Right renal pelvis (tissue), 4 donors: ENCODE measurements at regions not wholly inside any gene's neighbourhood (a gene's known extent, or its start where the extent isn't known, plus 50 kb on each side); places are given as distances from the start of the nearest gene placed in this dataset.

Experiments used
- DNase-seq, 4 donors: peaks; one replicate each; pipeline ENCODE4 v3.0.0-alpha.2; 2013; ENCODE audit warnings: low read depth in 4 of 4, low spot score in 3 of 4, missing footprints in 1 of 4

GRCh38 chr4:125677665-125678307, 363.0 kb downstream of the FAT4 start:
- no peak for DNase-seq

DNA sequence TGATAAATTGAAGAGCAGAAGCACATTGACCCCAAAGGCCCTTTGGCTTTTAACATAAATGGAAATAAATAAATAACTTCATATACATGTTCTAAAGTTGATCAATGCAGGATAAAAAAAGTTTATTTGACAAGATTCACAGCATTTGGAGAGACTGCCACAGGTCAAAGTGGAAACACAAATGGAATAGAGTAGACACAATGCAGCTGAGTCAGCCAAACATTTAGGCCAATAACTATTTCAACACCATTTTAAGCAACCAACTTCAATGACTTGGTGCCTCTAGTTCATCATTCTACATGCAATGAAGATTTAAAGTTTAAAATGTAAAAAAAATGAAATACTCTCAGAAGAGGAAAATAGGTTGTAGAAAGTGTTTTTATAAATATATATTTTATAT, 365.2 kb downstream of the FAT4 start:
- DNase-seq = no peak

GRCh38 chr4:125681240-125681639, 366.5 kb downstream of the FAT4 start:
- no peak for DNase-seq

DNA sequence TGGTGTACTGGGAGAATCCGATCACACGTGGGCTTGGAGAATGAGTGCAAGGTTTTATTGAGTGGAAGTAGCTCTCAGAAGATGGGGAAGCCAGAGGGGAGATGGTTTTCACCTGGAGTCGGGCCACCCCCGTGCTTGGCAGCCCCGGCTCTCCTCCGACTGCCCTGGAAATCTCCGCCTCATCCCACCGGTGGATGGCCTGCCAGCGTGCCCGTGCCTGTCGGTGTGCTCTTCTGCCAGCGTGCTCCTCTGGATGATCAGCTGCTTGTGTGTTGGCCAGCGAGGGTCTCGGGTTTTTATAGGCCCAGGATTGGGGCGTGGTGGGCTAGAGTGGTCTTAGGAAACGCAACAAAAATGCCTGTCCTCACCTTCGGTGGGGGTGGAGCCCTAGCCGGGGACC, 368.0 kb downstream of the FAT4 start:
- DNase-seq = no peak

DNA sequence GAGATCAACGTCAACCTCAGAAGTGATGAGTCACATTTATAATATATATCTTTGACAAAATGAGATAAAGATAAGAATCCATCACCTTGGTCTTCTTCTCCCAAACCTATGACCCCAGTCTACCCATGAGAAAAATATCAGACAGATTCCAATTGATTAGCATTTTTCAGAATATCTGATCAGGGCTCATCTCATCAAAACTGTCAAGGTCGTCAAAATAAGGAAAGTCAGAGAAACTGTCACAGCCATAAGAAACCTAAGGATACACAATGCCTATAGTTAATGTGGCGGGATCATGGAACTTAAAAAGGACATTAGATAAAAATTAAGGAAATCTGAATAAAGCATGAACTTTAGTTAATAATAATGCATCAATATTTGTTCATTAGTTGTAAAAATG, 374.1 kb downstream of the FAT4 start:
- no peak for DNase-seq

DNA sequence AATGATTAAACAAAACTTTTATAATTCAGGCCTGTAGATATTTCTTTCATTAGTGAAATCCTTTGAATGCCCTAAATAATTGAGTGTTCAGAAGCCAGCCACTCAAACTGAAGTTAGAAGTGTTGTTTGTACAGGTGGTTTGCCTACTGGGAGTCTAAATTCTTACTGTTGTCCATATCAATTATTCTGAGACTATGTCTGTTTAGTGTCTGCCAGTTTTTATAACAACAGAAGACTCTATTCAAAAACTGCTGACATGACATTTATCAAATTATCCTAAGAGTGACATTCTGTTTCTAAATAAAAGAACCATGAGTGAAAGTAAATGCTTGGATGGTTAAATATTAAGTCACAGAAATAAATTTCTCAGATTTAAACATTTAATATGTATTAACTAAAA, 375.1 kb downstream of the FAT4 start:
- DNase-seq = no peak

DNA sequence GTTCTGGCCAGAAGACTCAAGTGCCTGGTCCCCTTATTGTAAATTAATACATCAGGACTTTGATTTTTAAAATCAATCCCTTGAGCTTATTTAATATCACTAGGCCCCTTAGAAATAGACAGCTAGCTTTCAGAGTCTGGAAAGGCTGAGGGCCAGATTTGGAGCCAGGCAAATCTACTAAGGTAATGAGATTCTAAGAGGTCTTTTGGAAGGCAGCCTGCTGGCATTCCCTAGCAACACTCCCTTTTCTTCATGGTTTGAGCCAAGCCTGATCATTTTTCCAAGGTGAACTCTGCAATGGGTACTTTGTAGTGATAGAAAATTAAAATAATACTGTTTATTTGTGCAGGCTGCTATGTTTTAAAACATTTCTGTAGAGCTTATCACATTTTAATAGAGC, 378.5 kb downstream of the FAT4 start:
- no peak for DNase-seq

- DNase-seq = no peak
These were observed 387.7 kb downstream of the FAT4 start for GRCh38 chr4:125702406-125702805.

- no peak for DNase-seq
These were observed 388.7 kb downstream of the FAT4 start for GRCh38 chr4:125703443-125703842.

DNA sequence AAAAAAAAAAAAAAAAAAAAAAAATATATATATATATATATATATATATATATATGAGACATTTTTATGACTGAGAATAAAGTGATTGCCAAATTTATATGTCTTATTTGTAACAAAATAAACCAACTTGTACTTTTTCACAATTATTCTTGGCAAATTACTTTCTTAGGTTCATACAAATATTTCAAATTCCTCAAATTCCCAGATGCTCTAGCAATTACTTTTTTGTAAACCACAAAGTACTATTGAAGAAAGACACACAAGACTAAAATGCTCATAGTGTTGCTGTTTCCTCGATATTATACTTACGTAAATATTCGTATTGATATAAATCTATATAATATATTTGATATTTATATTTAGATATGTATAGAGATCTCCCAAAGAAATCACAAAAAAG, 390.0 kb downstream of the FAT4 start:
- DNase-seq = no peak

- no peak for DNase-seq
These were observed 390.9 kb downstream of the FAT4 start for GRCh38 chr4:125705681-125706080.

- no peak for DNase-seq
These were observed 392.6 kb downstream of the FAT4 start for GRCh38 chr4:125707397-125707796.

DNA sequence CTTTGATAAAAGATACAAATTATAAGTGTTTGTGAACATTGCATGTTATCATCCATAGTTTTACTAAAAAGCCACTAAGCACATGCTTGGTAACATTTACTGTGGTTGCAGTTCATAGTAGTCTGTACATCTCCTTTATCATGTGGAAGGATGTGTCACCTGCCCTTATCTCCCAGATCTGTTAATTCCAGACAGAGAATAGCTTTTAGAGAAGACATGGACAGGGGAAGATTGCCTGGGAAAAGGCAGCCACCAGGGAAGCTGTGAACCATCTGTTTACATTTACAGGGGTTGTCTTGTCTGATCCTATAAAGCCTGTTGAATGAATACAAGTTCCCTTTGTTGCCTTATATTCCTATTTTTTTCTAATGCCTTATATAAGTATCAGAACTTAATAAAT, 396.0 kb downstream of the FAT4 start:
- DNase-seq = no peak

DNA sequence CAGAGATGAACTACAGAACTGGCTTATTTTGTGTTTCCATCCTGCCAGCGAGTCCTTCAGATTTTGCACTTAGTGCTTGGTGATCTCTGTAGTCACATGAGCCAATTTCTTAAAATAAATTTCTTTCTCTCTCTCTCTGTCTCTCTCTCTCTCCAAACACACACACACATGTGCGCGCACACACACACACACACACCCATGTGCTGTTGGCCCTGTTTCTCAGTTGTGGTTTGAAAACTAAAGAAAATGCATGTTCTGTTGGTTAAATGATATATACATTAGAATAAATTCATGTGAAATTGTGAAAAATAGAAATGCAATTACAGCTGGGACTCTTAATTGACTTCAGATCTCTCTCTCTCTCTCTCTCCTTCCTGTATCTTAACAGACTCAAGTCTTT, 399.3 kb downstream of the FAT4 start:
- DNase-seq = no peak

DNA sequence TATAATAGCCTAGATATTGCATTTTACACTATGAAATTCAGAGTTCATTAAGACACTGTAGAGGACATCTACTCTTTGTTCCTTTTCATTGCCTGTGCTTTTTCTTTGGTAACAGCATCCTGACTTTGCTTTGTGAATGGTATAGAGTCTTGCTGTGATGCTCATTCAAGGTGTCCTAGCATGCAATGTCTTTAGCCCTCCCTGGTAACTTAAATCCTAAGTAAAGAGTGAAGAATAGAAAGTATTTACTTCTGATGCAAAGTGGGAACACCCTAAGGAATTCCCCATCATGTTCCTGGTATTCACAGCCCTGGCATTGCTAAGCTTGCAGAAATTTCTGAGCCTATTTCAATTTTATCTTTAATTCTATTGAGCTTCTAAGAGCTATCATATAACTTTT, 400.1 kb downstream of the FAT4 start:
- DNase-seq = no peak

DNA sequence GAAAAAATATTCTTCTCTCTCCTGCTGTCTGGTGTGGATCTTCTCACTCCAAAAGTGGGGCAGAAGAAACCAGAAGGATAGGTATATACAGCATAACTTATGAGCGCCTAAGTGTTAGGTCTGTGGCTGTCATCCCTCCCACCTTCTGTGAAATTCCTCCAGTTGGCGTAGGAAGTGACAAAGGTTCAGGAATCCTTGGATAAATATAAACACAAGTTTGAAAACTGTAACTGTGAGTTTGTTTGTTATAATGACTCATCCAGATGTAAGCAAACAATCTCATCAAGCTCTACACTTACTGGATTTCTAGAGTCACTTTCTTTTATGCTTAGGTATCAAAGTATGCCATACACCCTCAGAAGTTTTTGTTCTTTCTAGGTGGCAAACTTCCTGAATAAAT, 405.2 kb downstream of the FAT4 start:
- DNase-seq = no peak

GRCh38 chr4:125722009-125722408, 407.3 kb downstream of the FAT4 start:
- DNase-seq = no peak

GRCh38 chr4:125725957-125726525, 411.3 kb downstream of the FAT4 start:
- DNase-seq = no peak

- no peak for DNase-seq
These were observed 413.2 kb downstream of the FAT4 start for GRCh38 chr4:125727931-125728330.

GRCh38 chr4:125728568-125728967, 413.8 kb downstream of the FAT4 start:
- DNase-seq = no peak

- DNase-seq = no peak
These were observed 414.4 kb downstream of the FAT4 start for GRCh38 chr4:125729171-125729570.

GRCh38 chr4:125732632-125733031, 417.9 kb downstream of the FAT4 start:
- no peak for DNase-seq

- DNase-seq = no peak
These were observed 419.7 kb downstream of the FAT4 start for GRCh38 chr4:125734504-125734903.
